Endothelial cell of umbilical vein (primary cell): ENCODE measurements at regions not wholly inside any gene's neighbourhood (a gene's known extent, or its start where the extent isn't known, plus 50 kb on each side); places are given as distances from the start of the nearest gene placed in this dataset.
"Not testable (repeated sequence)": the region's sequence is repeated elsewhere in the genome, so short reads cannot be mapped to it uniquely, and the experiment has no call there.

Experiments
- CTCF ChIP-seq, 2 donors: IDR thresholded peaks; 1 replicate in 1 of 2; 2 replicates in 1 of 2; pipeline ENCODE4 v1.5.1; 2011; ENCODE audit warnings: low read length in 2 of 2, mild to moderate bottlenecking in 2 of 2, moderate library complexity in 2 of 2, control low read depth in 1 of 2, inconsistent platforms in 1 of 2, low read depth in 1 of 2; ENCODE audit not compliant: insufficient read depth in 1 of 2; ENCODE audit errors: extremely low read depth in 1 of 2
- POLR2A ChIP-seq: IDR thresholded peaks from 2 replicates; pipeline ENCODE4 v1.6.1; 2012; ENCODE audit warnings: low read depth, mild to moderate bottlenecking, control low read depth, low read length
- POLR2AphosphoS5 ChIP-seq: IDR thresholded peaks from 2 replicates; pipeline ENCODE4 v1.6.1; 2012; ENCODE audit warnings: low read depth, mild to moderate bottlenecking, control low read depth, low read length, moderate library complexity; ENCODE audit not compliant: insufficient read depth

GRCh38 chrY:9797881-9798280 is 270.2 kb downstream of the TSPY10 start:
- not testable (repeated sequence) for TF ChIP-seq POLR2A; CTCF (IDR thresholded peaks at IDR 0.05; ENCODE audit: extremely low read depth in 1 of 2, insufficient read depth in 1 of 2, low read depth in 1 of 2, low read length in 2 of 2); POLR2AphosphoS5
